ENCODE measurements at regions not wholly inside any gene's neighbourhood (a gene's known extent, or its start where the extent isn't known, plus 50 kb on each side); places are given as distances from the start of the nearest gene placed in this dataset.

- H3K4me2 ChIP-seq (ENCODE audit: low read length) = no peak overlapping the region
- H3F3A ChIP-seq (ENCODE audit: control insufficient read depth, insufficient read depth) = no peaks in the 10 kb centered on the region
- no peaks in the 10 kb centered on the region for H4K20me1 ChIP-seq (ENCODE audit: control insufficient read depth, insufficient read depth, low read depth, low read length)
- no peaks in the 10 kb centered on the region for H3K9me2 ChIP-seq (replicated peaks; ENCODE audit: control insufficient read depth, low read length)
- no peak overlapping the region for H3K4me3 ChIP-seq (ENCODE audit: low read length)
- H3K36me3 ChIP-seq (ENCODE audit: control insufficient read depth, low read length) = no peaks in the 10 kb centered on the region
- H3K79me2 ChIP-seq (ENCODE audit: control insufficient read depth, low read length) = no peaks in the 10 kb centered on the region
- H3K27me3 ChIP-seq (ENCODE audit: control insufficient read depth, low read length) = no peaks in the 10 kb centered on the region
- no peak overlapping the region for H3K27ac ChIP-seq (ENCODE audit: low read depth, low read length)
- no peak for TF ChIP-seq EZH2phosphoT487 (IDR thresholded peaks at IDR 0.05; ENCODE audit: borderline replicate concordance, low read length)
- TF ChIP-seq CTCF (IDR thresholded peaks at IDR 0.05; ENCODE audit: low read depth, low read length, poor library complexity, severe bottlenecking) = no peak
- H3K4me1 ChIP-seq (ENCODE audit: control insufficient read depth, low read length) = no peaks in the 10 kb centered on the region
- H3K9me3 ChIP-seq (ENCODE audit: control insufficient read depth, insufficient read depth, low read length) = no peaks in the 10 kb centered on the region
Observed at GRCh38 chr2:215724146-215724545, 288.3 kb upstream of the FN1 start.

- Histone ChIP-seq H3K4me3 (ENCODE audit: low read length) (no peak overlapping the region), H3K36me3 (ENCODE audit: control insufficient read depth, low read length) (no peaks in the 10 kb centered on the region), H3K4me2 (ENCODE audit: low read length) (no peak overlapping the region), H3F3A (ENCODE audit: control insufficient read depth, insufficient read depth) (no peaks in the 10 kb centered on the region), H3K4me1 (ENCODE audit: control insufficient read depth, low read length) (no peaks in the 10 kb centered on the region), H3K79me2 (ENCODE audit: control insufficient read depth, low read length) (no peaks in the 10 kb centered on the region), H3K27me3 (ENCODE audit: control insufficient read depth, low read length) (no peaks in the 10 kb centered on the region), H3K9me2 (replicated peaks; ENCODE audit: control insufficient read depth, low read length) (no peaks in the 10 kb centered on the region), H3K27ac (ENCODE audit: low read depth, low read length) (no peak overlapping the region), H3K9me3 (ENCODE audit: control insufficient read depth, insufficient read depth, low read length) (no peaks in the 10 kb centered on the region), H4K20me1 (ENCODE audit: control insufficient read depth, insufficient read depth, low read depth, low read length) (no peaks in the 10 kb centered on the region)
- TF ChIP-seq CTCF (IDR thresholded peaks at IDR 0.05; ENCODE audit: low read depth, low read length, poor library complexity, severe bottlenecking) (no peak), EZH2phosphoT487 (IDR thresholded peaks at IDR 0.05; ENCODE audit: borderline replicate concordance, low read length) (no peak)
Observed at GRCh38 chr2:215723631-215724011, 287.8 kb upstream of the FN1 start.

GRCh38 chr2:215722986-215723630 is 287.2 kb upstream of the FN1 start:
- TF ChIP-seq EZH2phosphoT487 (IDR thresholded peaks at IDR 0.05; ENCODE audit: borderline replicate concordance, low read length) (no peak), CTCF (IDR thresholded peaks at IDR 0.05; ENCODE audit: low read depth, low read length, poor library complexity, severe bottlenecking) (no peak)
- no peaks in the 10 kb centered on the region for H3K9me3 ChIP-seq (ENCODE audit: control insufficient read depth, insufficient read depth, low read length)
- no peaks in the 10 kb centered on the region for H3K79me2 ChIP-seq (ENCODE audit: control insufficient read depth, low read length)
- H3K36me3 ChIP-seq (ENCODE audit: control insufficient read depth, low read length) = no peaks in the 10 kb centered on the region
- H4K20me1 ChIP-seq (ENCODE audit: control insufficient read depth, insufficient read depth, low read depth, low read length) = no peaks in the 10 kb centered on the region
- H3K4me2 ChIP-seq (ENCODE audit: low read length) = no peak overlapping the region
- H3F3A ChIP-seq (ENCODE audit: control insufficient read depth, insufficient read depth) = no peaks in the 10 kb centered on the region
- no peak overlapping the region for H3K27ac ChIP-seq (ENCODE audit: low read depth, low read length)
- no peaks in the 10 kb centered on the region for H3K27me3 ChIP-seq (ENCODE audit: control insufficient read depth, low read length)
- no peaks in the 10 kb centered on the region for H3K4me1 ChIP-seq (ENCODE audit: control insufficient read depth, low read length)
- no peaks in the 10 kb centered on the region for H3K9me2 ChIP-seq (replicated peaks; ENCODE audit: control insufficient read depth, low read length)
- H3K4me3 ChIP-seq (ENCODE audit: low read length) = no peak overlapping the region

Data from DOHH2 (cell line).